DMS53 treated with DMSO at 0.1 percent for 48 hours (cell line): ENCODE measurements at regions not wholly inside any gene's neighbourhood (a gene's known extent, or its start where the extent isn't known, plus 50 kb on each side); places are given as distances from the start of the nearest gene placed in this dataset.

Experiments used
- DNase-seq: peaks from one replicate; lab custom pipeline; 2025; ENCODE audit not compliant: unreplicated experiment; lab: John Stamatoyannopoulos, UW

- DNase-seq = no peak
These were observed 1375.8 kb downstream of the BRD1 start for GRCh38 chr22:48451891-48452290.

- DNase-seq = no peak
These were observed 1377.4 kb downstream of the BRD1 start for GRCh38 chr22:48450188-48450825.

GRCh38 chr22:48449466-48450187 lies 1378.0 kb downstream of the BRD1 start:
- no peak for DNase-seq

- no peak for DNase-seq
These were observed 1378.9 kb downstream of the BRD1 start for GRCh38 chr22:48448821-48449220.

GRCh38 chr22:48445113-48445827 lies 1382.4 kb downstream of the BRD1 start:
- no peak for DNase-seq

GRCh38 chr22:48444320-48445112 lies 1383.2 kb downstream of the BRD1 start:
- DNase-seq = no peak

GRCh38 chr22:48443680-48444079 lies 1384.0 kb downstream of the BRD1 start:
- no peak for DNase-seq

GRCh38 chr22:48442663-48443062 lies 1385.0 kb downstream of the BRD1 start:
- no peak for DNase-seq

- no peak for DNase-seq
These were observed 1386.2 kb downstream of the BRD1 start for GRCh38 chr22:48441553-48441850.

GRCh38 chr22:48440673-48441552 lies 1386.8 kb downstream of the BRD1 start:
- no peak for DNase-seq

GRCh38 chr22:48440176-48440575 lies 1387.5 kb downstream of the BRD1 start:
- DNase-seq = no peak

GRCh38 chr22:48439560-48440135 lies 1388.0 kb downstream of the BRD1 start:
- no peak for DNase-seq

GRCh38 chr22:48438800-48439559 lies 1388.7 kb downstream of the BRD1 start:
- no peak for DNase-seq

GRCh38 chr22:48438096-48438495 lies 1389.6 kb downstream of the BRD1 start:
- no peak for DNase-seq

GRCh38 chr22:48436201-48436931 lies 1391.3 kb downstream of the BRD1 start:
- DNase-seq = no peak

- no peak for DNase-seq
These were observed 1392.8 kb downstream of the BRD1 start for GRCh38 chr22:48434868-48435250.

- DNase-seq = no peak
These were observed 1393.4 kb downstream of the BRD1 start for GRCh38 chr22:48434156-48434867.

GRCh38 chr22:48433647-48434046 lies 1394.0 kb downstream of the BRD1 start:
- DNase-seq = no peak
